ENCODE measurements at regions not wholly inside any gene's neighbourhood (a gene's known extent, or its start where the extent isn't known, plus 50 kb on each side); places are given as distances from the start of the nearest gene placed in this dataset.

DNA sequence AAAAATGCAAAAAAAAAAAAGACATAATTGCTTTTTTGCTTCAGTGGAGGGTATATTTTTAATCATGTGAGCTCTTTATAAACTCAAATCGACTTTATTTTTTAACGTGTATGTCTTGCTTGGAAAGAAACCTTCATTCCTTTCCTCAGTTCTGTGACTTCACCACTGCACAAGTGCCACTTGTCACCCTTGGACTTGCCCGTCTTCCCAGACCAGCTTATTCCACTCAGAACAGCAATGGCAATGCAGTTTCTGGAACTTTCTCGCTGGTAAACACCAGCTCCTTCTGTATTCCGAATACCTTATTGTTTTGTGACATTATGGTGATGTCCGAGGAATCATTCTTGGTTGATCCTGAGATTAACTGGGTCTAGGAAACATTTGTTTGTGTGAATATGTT, 440.5 kb upstream of the ADAMTS16 start:
- no peaks in the 10 kb centered on the region for H3K36me3 Mint-ChIP-seq
- no peaks in the 10 kb centered on the region for H3K27me3 ChIP-seq (ENCODE audit: control insufficient read depth in 2 of 2, insufficient read depth in 2 of 2, low read length in 2 of 2)
- ChIA-PET POLR2A (no interaction called here), CTCF (no interaction called here)
- no peaks in the 10 kb centered on the region for H3K27me3 Mint-ChIP-seq
- no peak overlapping the region for H3K27ac Mint-ChIP-seq
- intact Hi-C loops (cut with micrococcal nuclease): no loop called here
- H3K4me3 Mint-ChIP-seq: no peak overlapping the region
- no peaks in the 10 kb centered on the region for H3K4me1 ChIP-seq (ENCODE audit: control insufficient read depth in 2 of 2, insufficient read depth in 2 of 2, low read length in 2 of 2)
- no peak for DNase-seq
- no peaks in the 10 kb centered on the region for H3K9me3 ChIP-seq (ENCODE audit: control insufficient read depth in 2 of 3, low read length in 3 of 3)
- no peak for ATAC-seq
- no peaks in the 10 kb centered on the region for H3K36me3 ChIP-seq (ENCODE audit: control insufficient read depth in 2 of 3, insufficient read depth in 3 of 3, low read length in 3 of 3)
- H3K4me1 Mint-ChIP-seq: no peaks in the 10 kb centered on the region
- H3K9me3 Mint-ChIP-seq: peaks cover 0 to 7% (median 4%) of the 10 kb centered on the region in 11 donors
- no peak overlapping the region for H3K4me3 ChIP-seq (ENCODE audit: low read length)
- H3K27ac ChIP-seq (ENCODE audit: low read depth, low read length): no peak overlapping the region

DNA sequence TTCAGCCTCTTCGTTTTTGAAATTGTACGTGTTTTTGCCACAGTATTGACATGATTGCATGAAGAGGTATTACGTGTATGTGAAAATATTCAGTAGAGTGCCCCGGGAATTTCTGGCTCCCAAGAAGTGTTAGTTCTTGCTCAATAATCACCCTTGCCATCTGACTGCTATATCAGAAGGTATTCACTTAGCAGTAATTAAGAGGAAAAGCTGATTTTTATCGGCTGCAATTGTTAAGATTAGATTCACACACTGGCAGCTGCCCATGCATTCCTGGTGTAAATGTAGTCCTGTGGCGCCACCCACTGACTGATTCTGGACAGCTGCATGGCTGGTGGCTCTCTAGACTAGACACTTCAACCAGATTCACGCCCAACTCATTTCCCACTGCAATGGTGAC, 440.1 kb upstream of the ADAMTS16 start:
- intact Hi-C loops (cut with micrococcal nuclease): no loop called here
- Histone ChIP-seq H3K36me3 (ENCODE audit: control insufficient read depth in 2 of 3, insufficient read depth in 3 of 3, low read length in 3 of 3) (no peaks in the 10 kb centered on the region), H3K27me3 (ENCODE audit: control insufficient read depth in 2 of 2, insufficient read depth in 2 of 2, low read length in 2 of 2) (no peaks in the 10 kb centered on the region), H3K9me3 (ENCODE audit: control insufficient read depth in 2 of 3, low read length in 3 of 3) (no peaks in the 10 kb centered on the region), H3K4me1 (ENCODE audit: control insufficient read depth in 2 of 2, insufficient read depth in 2 of 2, low read length in 2 of 2) (no peaks in the 10 kb centered on the region), H3K27ac (ENCODE audit: low read depth, low read length) (no peak overlapping the region), H3K4me3 (ENCODE audit: low read length) (no peak overlapping the region)
- DNase-seq: no peak
- no peaks in the 10 kb centered on the region for H3K27me3 Mint-ChIP-seq
- ATAC-seq: no peak
- no peak overlapping the region for H3K4me3 Mint-ChIP-seq
- H3K9me3 Mint-ChIP-seq: peaks cover 0 to 7% (median 4%) of the 10 kb centered on the region in 11 donors
- no peaks in the 10 kb centered on the region for H3K4me1 Mint-ChIP-seq
- ChIA-PET POLR2A (no interaction called here), CTCF (no interaction called here)
- no peak overlapping the region for H3K27ac Mint-ChIP-seq
- H3K36me3 Mint-ChIP-seq: no peaks in the 10 kb centered on the region

DNA sequence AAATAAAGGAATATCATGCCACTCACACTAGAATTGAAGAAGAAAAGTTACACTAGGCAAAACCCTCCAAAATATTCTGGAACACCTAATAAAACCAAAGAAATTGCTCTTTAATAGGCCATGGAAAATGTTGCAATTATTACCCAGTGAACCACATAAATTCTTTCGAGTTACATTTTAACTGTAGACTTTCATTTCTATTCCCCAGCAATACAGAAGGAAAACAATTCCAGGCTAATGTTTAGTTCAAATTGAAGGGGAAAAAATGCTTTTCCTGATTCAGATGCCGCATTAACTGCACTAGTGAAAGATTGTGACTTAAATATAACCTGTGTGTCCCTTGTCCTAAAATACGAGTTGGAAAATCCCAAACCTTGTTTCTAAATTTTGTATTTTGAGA, 439.3 kb upstream of the ADAMTS16 start:
- Mint-ChIP-seq H3K27me3 (no peaks in the 10 kb centered on the region), H3K27ac (no peak overlapping the region), H3K36me3 (no peaks in the 10 kb centered on the region), H3K4me3 (no peak overlapping the region), H3K9me3 (peaks cover 0 to 9% (median 3%) of the 10 kb centered on the region in 11 donors), H3K4me1 (no peaks in the 10 kb centered on the region)
- no peak overlapping the region for H3K4me3 ChIP-seq (ENCODE audit: low read length)
- DNase-seq (no peak), ATAC-seq (no peak)
- H3K4me1 ChIP-seq (ENCODE audit: control insufficient read depth in 2 of 2, insufficient read depth in 2 of 2, low read length in 2 of 2): no peaks in the 10 kb centered on the region
- ChIA-PET CTCF (no interaction called here), POLR2A (no interaction called here)
- H3K36me3 ChIP-seq (ENCODE audit: control insufficient read depth in 2 of 3, insufficient read depth in 3 of 3, low read length in 3 of 3): no peaks in the 10 kb centered on the region
- no peak overlapping the region for H3K27ac ChIP-seq (ENCODE audit: low read depth, low read length)
- no peaks in the 10 kb centered on the region for H3K9me3 ChIP-seq (ENCODE audit: control insufficient read depth in 2 of 3, low read length in 3 of 3)
- intact Hi-C loops (cut with micrococcal nuclease): no loop called here
- no peaks in the 10 kb centered on the region for H3K27me3 ChIP-seq (ENCODE audit: control insufficient read depth in 2 of 2, insufficient read depth in 2 of 2, low read length in 2 of 2)

DNA sequence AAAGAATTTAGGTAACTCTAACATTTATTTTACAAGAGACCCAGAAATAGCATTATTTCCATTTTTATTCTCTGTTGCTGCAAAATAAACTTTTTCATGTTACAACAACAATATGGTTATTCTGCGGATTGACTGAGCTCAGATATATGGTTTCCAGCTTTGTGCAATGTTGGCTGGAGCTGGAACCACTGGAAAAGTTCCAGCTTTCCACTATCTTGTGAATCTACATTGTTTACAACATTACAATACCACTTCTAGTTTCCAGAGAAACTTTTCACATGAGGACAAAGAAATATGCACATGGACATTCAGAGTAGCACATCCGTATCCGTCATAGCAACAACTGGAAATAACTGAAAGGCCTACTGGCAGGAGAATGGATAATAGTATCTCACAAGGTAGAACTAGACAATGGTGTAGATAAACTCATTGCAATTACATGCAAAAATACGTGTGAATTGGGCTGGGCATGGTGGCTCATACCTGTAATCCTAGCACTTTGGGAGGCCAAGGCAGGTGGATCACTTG, 436.1 kb upstream of the ADAMTS16 start:
- no peaks in the 10 kb centered on the region for H3K4me1 Mint-ChIP-seq

DNA sequence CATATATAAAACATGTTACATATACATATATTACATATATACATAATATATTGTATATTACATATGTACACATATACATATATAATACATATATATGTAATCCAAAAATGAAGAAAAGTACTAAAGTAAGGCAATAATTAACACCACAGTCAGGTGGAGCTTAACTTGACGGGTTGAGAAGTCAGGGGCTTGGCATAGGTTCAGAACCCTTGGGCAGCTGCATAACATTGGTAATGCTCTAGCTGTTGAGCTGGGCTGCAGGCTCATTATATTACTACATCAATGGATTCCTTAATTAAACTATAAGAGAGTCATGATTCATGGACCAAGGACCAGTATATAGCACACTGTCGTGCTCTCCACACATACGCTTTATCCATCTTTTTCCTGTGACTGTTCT, 435.2 kb upstream of the ADAMTS16 start:
- Histone ChIP-seq H3K27me3 (ENCODE audit: control insufficient read depth in 2 of 2, insufficient read depth in 2 of 2, low read length in 2 of 2) (no peaks in the 10 kb centered on the region), H3K4me1 (ENCODE audit: control insufficient read depth in 2 of 2, insufficient read depth in 2 of 2, low read length in 2 of 2) (no peaks in the 10 kb centered on the region), H3K9me3 (ENCODE audit: control insufficient read depth in 2 of 3, low read length in 3 of 3) (no peaks in the 10 kb centered on the region), H3K36me3 (ENCODE audit: control insufficient read depth in 2 of 3, insufficient read depth in 3 of 3, low read length in 3 of 3) (no peaks in the 10 kb centered on the region), H3K27ac (ENCODE audit: low read depth, low read length) (no peak overlapping the region), H3K4me3 (ENCODE audit: low read length) (no peak overlapping the region)
- peaks cover 0 to 11% (median 6%) of the 10 kb centered on the region in 11 donors for H3K9me3 Mint-ChIP-seq
- no peak overlapping the region for H3K27ac Mint-ChIP-seq
- CTCF ChIA-PET: no interaction called here
- no peaks in the 10 kb centered on the region for H3K27me3 Mint-ChIP-seq
- H3K36me3 Mint-ChIP-seq: no peaks in the 10 kb centered on the region
- no peak for ATAC-seq
- no peaks in the 10 kb centered on the region for H3K4me1 Mint-ChIP-seq
- intact Hi-C loops (cut with micrococcal nuclease): no loop called here
- no peak for DNase-seq
- POLR2A ChIA-PET: no interaction called here
- no peak overlapping the region for H3K4me3 Mint-ChIP-seq

More for the DNA sequence above, 436.1 kb upstream of the ADAMTS16 start:
- Mint-ChIP-seq H3K27me3 (no peaks in the 10 kb centered on the region), H3K9me3 (peaks cover 0 to 13% (median 4%) of the 10 kb centered on the region in 11 donors), H3K27ac (no peak overlapping the region), H3K36me3 (no peaks in the 10 kb centered on the region), H3K4me3 (no peak overlapping the region)
- CTCF ChIA-PET: no interaction called here
- Histone ChIP-seq H3K27me3 (ENCODE audit: control insufficient read depth in 2 of 2, insufficient read depth in 2 of 2, low read length in 2 of 2) (no peaks in the 10 kb centered on the region), H3K4me1 (ENCODE audit: control insufficient read depth in 2 of 2, insufficient read depth in 2 of 2, low read length in 2 of 2) (no peaks in the 10 kb centered on the region), H3K36me3 (ENCODE audit: control insufficient read depth in 2 of 3, insufficient read depth in 3 of 3, low read length in 3 of 3) (no peaks in the 10 kb centered on the region), H3K4me3 (ENCODE audit: low read length) (no peak overlapping the region), H3K27ac (ENCODE audit: low read depth, low read length) (no peak overlapping the region), H3K9me3 (ENCODE audit: control insufficient read depth in 2 of 3, low read length in 3 of 3) (no peaks in the 10 kb centered on the region)
- no peak for DNase-seq
- POLR2A ChIA-PET: no interaction called here
- no peak for ATAC-seq
- intact Hi-C loops (cut with micrococcal nuclease): no loop called here

DNA sequence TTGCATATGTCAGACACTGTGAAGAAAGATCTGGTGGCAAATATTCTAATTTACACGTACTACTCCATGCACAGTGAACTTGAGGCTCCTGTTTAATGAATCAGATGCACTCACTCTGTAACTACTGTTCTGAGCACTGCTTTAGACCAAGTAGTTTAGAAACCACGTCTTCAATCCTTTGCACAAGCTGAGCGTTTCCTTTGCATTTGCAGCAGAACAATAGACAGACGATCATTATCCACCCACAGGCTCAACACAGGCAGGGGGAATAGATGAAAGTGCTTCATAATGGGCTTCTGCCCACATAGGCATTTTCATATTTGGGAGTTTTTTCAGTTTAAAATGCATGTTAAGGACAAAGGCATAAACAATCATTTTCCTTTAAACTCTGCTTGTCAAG, 423.3 kb upstream of the ADAMTS16 start:
- Histone ChIP-seq H3K4me3 (ENCODE audit: low read length) (no peak overlapping the region), H3K4me1 (ENCODE audit: control insufficient read depth in 2 of 2, insufficient read depth in 2 of 2, low read length in 2 of 2) (no peaks in the 10 kb centered on the region), H3K27me3 (ENCODE audit: control insufficient read depth in 2 of 2, insufficient read depth in 2 of 2, low read length in 2 of 2) (no peaks in the 10 kb centered on the region), H3K27ac (ENCODE audit: low read depth, low read length) (no peak overlapping the region), H3K9me3 (ENCODE audit: control insufficient read depth in 2 of 3, low read length in 3 of 3) (no peaks in the 10 kb centered on the region), H3K36me3 (ENCODE audit: control insufficient read depth in 2 of 3, insufficient read depth in 3 of 3, low read length in 3 of 3) (no peaks in the 10 kb centered on the region)
- ChIA-PET CTCF (no interaction called here), POLR2A (no interaction called here)
- Mint-ChIP-seq H3K27ac (no peak overlapping the region), H3K4me1 (no peaks in the 10 kb centered on the region), H3K36me3 (no peaks in the 10 kb centered on the region), H3K27me3 (no peaks in the 10 kb centered on the region), H3K9me3 (peaks cover 3 to 26% (median 13%) of the 10 kb centered on the region in 11 donors), H3K4me3 (no peak overlapping the region)
- DNase-seq (no peak), ATAC-seq (no peak)
- intact Hi-C loops (cut with micrococcal nuclease): no loop called here

DNA sequence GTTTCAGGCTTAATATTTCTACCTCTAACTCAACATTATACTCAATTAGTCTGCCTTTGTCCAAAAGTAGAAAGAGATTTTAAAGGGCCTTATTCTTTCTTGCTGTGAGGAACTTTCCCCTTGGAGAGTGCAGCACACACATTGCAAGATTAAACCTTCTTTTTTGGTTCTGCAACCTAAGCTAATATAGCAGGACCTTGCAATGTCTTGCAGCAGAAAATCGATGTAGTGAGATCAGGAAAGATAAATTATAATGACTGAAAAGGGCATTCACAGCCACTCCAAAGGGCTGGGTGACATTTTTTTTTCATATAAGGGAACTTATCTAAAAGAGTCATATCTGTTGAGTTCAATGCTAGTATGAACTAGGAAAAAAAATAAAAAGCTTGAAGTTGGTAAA, 422.7 kb upstream of the ADAMTS16 start:
- H3K27ac Mint-ChIP-seq: no peak overlapping the region

More for the DNA sequence above, 422.7 kb upstream of the ADAMTS16 start:
- Mint-ChIP-seq H3K9me3 (peaks cover 0 to 19% (median 10%) of the 10 kb centered on the region in 11 donors), H3K4me3 (no peak overlapping the region), H3K27me3 (no peaks in the 10 kb centered on the region), H3K36me3 (no peaks in the 10 kb centered on the region), H3K4me1 (no peaks in the 10 kb centered on the region)
- Histone ChIP-seq H3K4me3 (ENCODE audit: low read length) (no peak overlapping the region), H3K4me1 (ENCODE audit: control insufficient read depth in 2 of 2, insufficient read depth in 2 of 2, low read length in 2 of 2) (no peaks in the 10 kb centered on the region), H3K36me3 (ENCODE audit: control insufficient read depth in 2 of 3, insufficient read depth in 3 of 3, low read length in 3 of 3) (no peaks in the 10 kb centered on the region), H3K27ac (ENCODE audit: low read depth, low read length) (no peak overlapping the region), H3K9me3 (ENCODE audit: control insufficient read depth in 2 of 3, low read length in 3 of 3) (no peaks in the 10 kb centered on the region), H3K27me3 (ENCODE audit: control insufficient read depth in 2 of 2, insufficient read depth in 2 of 2, low read length in 2 of 2) (no peaks in the 10 kb centered on the region)
- intact Hi-C loops (cut with micrococcal nuclease): no loop called here
- no peak for DNase-seq
- POLR2A ChIA-PET: no interaction called here
- CTCF ChIA-PET: no interaction called here
- no peak for ATAC-seq
